ENCODE measurements at regions not wholly inside any gene's neighbourhood (a gene's known extent, or its start where the extent isn't known, plus 50 kb on each side); places are given as distances from the start of the nearest gene placed in this dataset.

GRCh38 chr5:42360056-42360455, 63.2 kb upstream of the GHR start:
- no peak for TF ChIP-seq CTCF (IDR thresholded peaks at IDR 0.05)
- no peak for TF ChIP-seq POLR2A (IDR thresholded peaks at IDR 0.05)
